WTC11 (cell line): ENCODE measurements at regions not wholly inside any gene's neighbourhood (a gene's known extent, or its start where the extent isn't known, plus 50 kb on each side); places are given as distances from the start of the nearest gene placed in this dataset.

Experiments used
- ATAC-seq: fragments of 200-7000 bp; cut with Tn5 transposase; 2 replicates; pipeline ENCODE4 v1.10.0; 2021; ENCODE audit warnings: mild to moderate bottlenecking, moderate library complexity
- CTCF ChIA-PET: fragments of 300-600 bp; sonication (Branson Sonifier 250); formaldehyde crosslinking; loops from one replicate; lab custom pipeline; 2021; ENCODE audit warnings: antibody characterized with exemption; lab: Charles Lee
- POLR2A ChIA-PET: fragments of 350-600 bp; sonication (Branson Sonifier 250); formaldehyde crosslinking; loops from one replicate; lab custom pipeline; 2021; ENCODE audit warnings: antibody characterized with exemption; lab: Charles Lee
- DNase-seq: peaks from one replicate; pipeline ENCODE4 v3.0.0; 2021; ENCODE audit warnings: low spot score
- H3K27ac Mint-ChIP-seq: 2 replicates; pipeline ENCODE4 v1.8.0; 2021; ENCODE audit warnings: mixed read lengths
- H3K27me3 Mint-ChIP-seq: 2 replicates; pipeline ENCODE4 v1.8.0; 2021; ENCODE audit warnings: low read depth, mild to moderate bottlenecking, moderate library complexity, mixed read lengths
- H3K36me3 Mint-ChIP-seq: 2 replicates; pipeline ENCODE4 v1.8.0; 2021; ENCODE audit warnings: mixed read lengths
- H3K4me1 Mint-ChIP-seq: 2 replicates; pipeline ENCODE4 v1.8.0; 2022; ENCODE audit warnings: mixed read lengths
- H3K4me3 Mint-ChIP-seq: 2 replicates; pipeline ENCODE4 v1.8.0; 2021; ENCODE audit warnings: mild to moderate bottlenecking, moderate library complexity, mixed read lengths
- H3K9me3 Mint-ChIP-seq: 2 replicates; pipeline ENCODE4 v1.8.0; 2021; ENCODE audit warnings: mixed read lengths
- CBFB ChIP-seq: sonication (generic); formaldehyde crosslinking; IDR thresholded peaks from 2 replicates; pipeline ENCODE4 v1.8.1; 2022; ENCODE audit warnings: mild to moderate bottlenecking, low read depth, missing genetic modification reagents
- CDX4 ChIP-seq: fragments of 250-450 bp; sonication (Bioruptor Pico); IDR thresholded peaks from 2 replicates; pipeline ENCODE4 v1.9.0; 2021; ENCODE audit warnings: moderate library complexity, mild to moderate bottlenecking, inconsistent platforms, borderline replicate concordance
- E2F4 ChIP-seq: sonication (generic); formaldehyde crosslinking; IDR thresholded peaks from 2 replicates; pipeline ENCODE4 v1.8.1; 2022; ENCODE audit warnings: low read depth, mild to moderate bottlenecking, moderate library complexity, missing genetic modification reagents, borderline replicate concordance
- E2F5 ChIP-seq: sonication (generic); formaldehyde crosslinking; IDR thresholded peaks from 2 replicates; pipeline ENCODE4 v1.8.1; 2022; ENCODE audit warnings: mild to moderate bottlenecking, moderate library complexity, missing genetic modification reagents
- EMX1 ChIP-seq: fragments of 250-450 bp; sonication (Bioruptor Pico); IDR thresholded peaks from 2 replicates; pipeline ENCODE4 v1.8.0; 2021; ENCODE audit warnings: mild to moderate bottlenecking
- ERG ChIP-seq: fragments of 250-450 bp; sonication (Bioruptor Pico); IDR thresholded peaks from 2 replicates; pipeline ENCODE4 v1.8.0; 2021; ENCODE audit warnings: mild to moderate bottlenecking
- GABPB1 ChIP-seq: sonication (generic); formaldehyde crosslinking; IDR thresholded peaks from 2 replicates; pipeline ENCODE4 v1.8.1; 2023; ENCODE audit warnings: mild to moderate bottlenecking, missing genetic modification reagents
- GTF2I ChIP-seq: fragments of 250-450 bp; sonication (Bioruptor Pico); conservative IDR thresholded peaks from 2 replicates; pipeline ENCODE4 v1.4.0; 2021; ENCODE audit warnings: mild to moderate bottlenecking
- JAZF1 ChIP-seq: fragments of 250-450 bp; sonication (Bioruptor Pico); IDR thresholded peaks from 2 replicates; pipeline ENCODE4 v1.9.0; 2021; ENCODE audit warnings: moderate library complexity, mild to moderate bottlenecking, inconsistent platforms
- MXD4 ChIP-seq: fragments of 250-450 bp; sonication (Bioruptor Pico); IDR thresholded peaks from 2 replicates; pipeline ENCODE4 v1.8.0; 2021; ENCODE audit warnings: mild to moderate bottlenecking, moderate library complexity, borderline replicate concordance
- NFYB ChIP-seq: sonication (generic); formaldehyde crosslinking; conservative IDR thresholded peaks from 2 replicates; pipeline ENCODE4 v1.8.0; 2022; ENCODE audit warnings: low read depth, missing genetic modification reagents
- PRDM15 ChIP-seq: sonication (generic); formaldehyde crosslinking; IDR thresholded peaks from 2 replicates; pipeline ENCODE4 v1.8.0; 2022; ENCODE audit warnings: missing genetic modification reagents
- SMAD3 ChIP-seq: sonication (generic); formaldehyde crosslinking; IDR thresholded peaks from 2 replicates; pipeline ENCODE4 v1.8.0; 2022; ENCODE audit warnings: missing genetic modification reagents, mild to moderate bottlenecking, borderline replicate concordance
- STAT6 ChIP-seq: sonication (generic); formaldehyde crosslinking; conservative IDR thresholded peaks from 2 replicates; pipeline ENCODE4 v1.8.1; 2023; ENCODE audit warnings: mild to moderate bottlenecking, low read depth, missing genetic modification reagents, moderate library complexity
- TCF7 ChIP-seq: sonication (generic); formaldehyde crosslinking; IDR thresholded peaks from 2 replicates; pipeline ENCODE4 v1.8.0; 2022; ENCODE audit warnings: mild to moderate bottlenecking, low read depth, missing genetic modification reagents, moderate library complexity
- TP53 ChIP-seq: sonication (generic); formaldehyde crosslinking; IDR thresholded peaks from 2 replicates; pipeline ENCODE4 v1.8.1; 2023; ENCODE audit warnings: mild to moderate bottlenecking, missing genetic modification reagents
- USF2 ChIP-seq: sonication (generic); formaldehyde crosslinking; IDR thresholded peaks from 2 replicates; pipeline ENCODE4 v1.8.1; 2023; ENCODE audit warnings: mild to moderate bottlenecking, missing genetic modification reagents, moderate library complexity
- ZBTB43 ChIP-seq: sonication (generic); formaldehyde crosslinking; IDR thresholded peaks from 2 replicates; pipeline ENCODE4 v1.8.1; 2023; ENCODE audit warnings: mild to moderate bottlenecking, missing genetic modification reagents
- ZNF219 ChIP-seq: sonication (generic); formaldehyde crosslinking; IDR thresholded peaks from 2 replicates; pipeline ENCODE4 v1.8.0; 2023; ENCODE audit warnings: missing genetic modification reagents, mild to moderate bottlenecking, borderline replicate concordance
- ZNF232 ChIP-seq: sonication (generic); formaldehyde crosslinking; IDR thresholded peaks from 2 replicates; pipeline ENCODE4 v1.8.0; 2022; ENCODE audit warnings: mild to moderate bottlenecking, missing genetic modification reagents
- ZNF263 ChIP-seq: sonication (generic); formaldehyde crosslinking; IDR thresholded peaks from 2 replicates; pipeline ENCODE4 v1.8.1; 2022; ENCODE audit warnings: low read depth, mild to moderate bottlenecking, moderate library complexity, missing genetic modification reagents

GRCh38 chr4:131001371-131001770 lies 1905.4 kb downstream of the C4orf33 start:
- no peak for ATAC-seq
- Mint-ChIP-seq H3K4me1 (peaks cover 17% of the 10 kb centered on the region), H3K36me3 (peaks cover 12% of the 10 kb centered on the region), H3K4me3 (no peak overlapping the region), H3K27me3 (no peaks in the 10 kb centered on the region), H3K9me3 (peaks cover 15% of the 10 kb centered on the region), H3K27ac (no peak overlapping the region)
- DNase-seq = no peak
- no peak for TF ChIP-seq EMX1 (CRISPR knock-in tag)
- no peak for TF ChIP-seq ZBTB43 (CRISPR knock-in tag)
- no peak for TF ChIP-seq ERG (CRISPR knock-in tag)
- TF ChIP-seq ZNF263 = no peak
- no peak for TF ChIP-seq JAZF1
- no peak for TF ChIP-seq TCF7
- TF ChIP-seq CDX4 (CRISPR knock-in tag) = no peak
- TF ChIP-seq NFYB = no peak
- no peak for TF ChIP-seq STAT6 (CRISPR knock-in tag)
- no peak for TF ChIP-seq GABPB1
- TF ChIP-seq PRDM15 (CRISPR knock-in tag) = no peak
- no peak for TF ChIP-seq MXD4 (CRISPR knock-in tag)
- no peak for TF ChIP-seq E2F5 (CRISPR knock-in tag)
- no peak for TF ChIP-seq CBFB
- TF ChIP-seq TP53 (CRISPR knock-in tag) = no peak
- no peak for TF ChIP-seq GTF2I (CRISPR knock-in tag)
- TF ChIP-seq, all 79 proteins: peak for 0
- CTCF ChIA-PET = interaction anchor here (0.6 kb wide), 1 partner anchor 94 kb away, joined by 3 read pairs; no protein-coding TSS in a partner anchor
- POLR2A ChIA-PET = no interaction called here

GRCh38 chr4:131002132-131002531 lies 1906.2 kb downstream of the C4orf33 start:
- H3K9me3 Mint-ChIP-seq = peaks cover 10% of the 10 kb centered on the region
- H3K4me3 Mint-ChIP-seq = no peak overlapping the region
- ChIA-PET POLR2A (no interaction called here), CTCF (no interaction called here)
- H3K4me1 Mint-ChIP-seq = peaks cover 9% of the 10 kb centered on the region
- no peak for ATAC-seq
- H3K36me3 Mint-ChIP-seq = peaks cover 5% of the 10 kb centered on the region
- DNase-seq = no peak
- H3K27me3 Mint-ChIP-seq = no peaks in the 10 kb centered on the region
- no peak overlapping the region for H3K27ac Mint-ChIP-seq
- TF ChIP-seq USF2 (CRISPR knock-in tag) (no peak), E2F4 (CRISPR knock-in tag) (no peak), SMAD3 (CRISPR knock-in tag) (no peak), ZNF219 (CRISPR knock-in tag) (no peak), ZNF232 (no peak), STAT6 (CRISPR knock-in tag) (no peak)
